Urothelium cell line (cell line): ENCODE measurements at regions not wholly inside any gene's neighbourhood (a gene's known extent, or its start where the extent isn't known, plus 50 kb on each side); places are given as distances from the start of the nearest gene placed in this dataset.

ENCODE experiments used
- DNase-seq: peaks from one replicate; pipeline ENCODE4 v3.0.0; 2011; ENCODE audit warnings: low spot score, mixed read lengths
- FAIRE-seq: peaks from 2 replicates; lab custom pipeline; 2011; peaks lifted over from hg19 to GRCh38; lab: Jason Lieb, UNC

DNA sequence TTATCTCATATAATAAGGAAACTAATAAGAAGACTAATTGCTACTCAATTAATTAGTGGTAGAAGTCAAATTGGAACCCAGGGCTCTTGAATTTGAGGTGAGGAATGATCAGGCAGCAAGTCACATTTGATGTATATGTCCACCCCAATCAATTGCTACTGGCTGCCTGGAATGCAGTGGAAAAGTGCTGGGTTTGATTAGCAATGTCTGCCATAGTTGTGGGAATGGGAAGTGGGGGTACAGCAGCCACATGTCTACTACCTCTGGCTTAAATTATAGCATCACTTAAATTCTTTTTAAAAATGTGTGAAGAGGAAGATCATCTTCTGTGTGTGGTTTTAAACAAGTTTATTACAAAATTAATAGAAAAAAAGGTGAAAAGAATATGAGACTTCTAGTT is 50.8 kb upstream of the NAV2 start:
- FAIRE-seq: no peak
- DNase-seq: no peak

DNA sequence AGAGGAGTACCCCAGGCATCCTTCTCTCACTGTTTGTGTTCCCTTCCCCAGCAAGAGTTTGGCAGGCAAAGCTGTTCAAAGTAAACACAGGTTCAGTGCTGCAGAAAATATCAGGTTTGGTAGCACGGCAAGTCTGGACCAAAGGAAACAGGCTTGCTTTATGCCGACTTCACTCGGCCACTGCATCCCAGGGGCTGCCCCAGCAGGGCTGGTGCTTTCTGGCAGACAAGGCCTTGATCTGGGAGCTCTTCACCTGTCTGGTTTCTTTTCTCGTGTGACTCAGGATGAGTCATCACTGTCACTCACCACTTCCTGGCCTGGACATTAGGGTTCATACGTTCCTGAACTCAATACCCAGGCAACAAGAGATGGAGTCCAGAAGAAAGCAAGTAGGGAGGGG is 52.6 kb upstream of the NAV2 start:
- peak; percentile 92 for DNase-seq
- FAIRE-seq: peak; percentile 13

DNA sequence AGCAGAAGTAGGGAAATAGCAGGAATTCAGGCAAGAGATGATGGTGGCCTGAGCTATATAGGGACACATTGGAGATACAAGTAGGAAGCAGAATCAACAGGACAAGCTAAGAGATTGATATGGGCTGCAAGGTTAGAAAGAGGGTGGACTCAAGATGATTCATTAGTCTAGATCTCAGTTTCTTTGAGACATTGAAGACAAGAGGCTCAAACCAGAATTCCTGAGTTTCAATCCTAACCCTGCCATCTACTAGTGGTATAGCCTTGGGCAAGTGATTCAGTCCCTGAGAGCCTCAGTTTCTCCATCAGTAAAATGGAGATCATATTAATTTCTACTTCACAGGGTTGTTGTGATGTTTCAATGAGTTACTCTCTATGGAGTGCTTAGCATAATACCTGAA is 53.1 kb upstream of the NAV2 start:
- no peak for DNase-seq

DNA sequence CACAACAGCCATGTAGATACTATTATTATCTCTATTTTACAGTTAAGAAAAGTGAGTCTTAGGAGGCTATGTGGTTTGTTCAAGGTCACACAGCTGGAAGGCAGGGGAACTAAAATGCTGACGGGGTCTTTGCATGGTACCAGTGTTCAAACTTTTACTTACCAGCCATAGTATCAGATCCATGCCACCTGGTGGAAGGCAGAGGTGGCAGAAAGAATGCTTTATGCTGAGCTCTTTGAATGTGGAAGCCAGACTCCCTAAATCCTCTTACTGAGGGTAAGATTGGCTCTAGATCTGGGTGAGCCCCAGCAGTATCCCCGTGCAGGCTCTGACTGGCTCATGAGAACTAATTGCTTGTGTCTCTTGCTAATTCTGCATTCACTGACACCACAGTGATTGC is 54.3 kb upstream of the NAV2 start:
- FAIRE-seq (no peak), DNase-seq (no peak)

More for the DNA sequence above, 53.1 kb upstream of the NAV2 start:
- FAIRE-seq: no peak

DNA sequence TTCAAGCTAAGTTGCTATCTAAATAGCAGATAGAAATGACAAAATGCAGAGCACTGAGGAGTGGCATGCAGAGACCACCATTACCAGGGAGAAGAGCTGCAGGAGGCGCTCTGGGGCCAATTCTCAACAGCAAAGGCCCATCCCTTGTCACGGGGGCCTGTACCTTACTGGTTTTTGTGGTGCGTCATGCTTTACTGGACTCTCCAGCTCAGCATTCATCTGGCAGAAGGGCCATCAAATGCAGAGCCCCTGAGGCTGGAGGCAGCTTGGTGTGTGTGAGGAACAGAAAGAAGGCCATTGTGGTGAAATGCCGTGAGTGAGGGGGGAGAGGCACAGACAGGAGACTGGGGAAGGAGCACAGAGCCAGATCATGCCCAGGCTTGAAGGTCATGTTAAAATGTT is 56.5 kb upstream of the NAV2 start:
- FAIRE-seq (no peak), DNase-seq (no peak)

DNA sequence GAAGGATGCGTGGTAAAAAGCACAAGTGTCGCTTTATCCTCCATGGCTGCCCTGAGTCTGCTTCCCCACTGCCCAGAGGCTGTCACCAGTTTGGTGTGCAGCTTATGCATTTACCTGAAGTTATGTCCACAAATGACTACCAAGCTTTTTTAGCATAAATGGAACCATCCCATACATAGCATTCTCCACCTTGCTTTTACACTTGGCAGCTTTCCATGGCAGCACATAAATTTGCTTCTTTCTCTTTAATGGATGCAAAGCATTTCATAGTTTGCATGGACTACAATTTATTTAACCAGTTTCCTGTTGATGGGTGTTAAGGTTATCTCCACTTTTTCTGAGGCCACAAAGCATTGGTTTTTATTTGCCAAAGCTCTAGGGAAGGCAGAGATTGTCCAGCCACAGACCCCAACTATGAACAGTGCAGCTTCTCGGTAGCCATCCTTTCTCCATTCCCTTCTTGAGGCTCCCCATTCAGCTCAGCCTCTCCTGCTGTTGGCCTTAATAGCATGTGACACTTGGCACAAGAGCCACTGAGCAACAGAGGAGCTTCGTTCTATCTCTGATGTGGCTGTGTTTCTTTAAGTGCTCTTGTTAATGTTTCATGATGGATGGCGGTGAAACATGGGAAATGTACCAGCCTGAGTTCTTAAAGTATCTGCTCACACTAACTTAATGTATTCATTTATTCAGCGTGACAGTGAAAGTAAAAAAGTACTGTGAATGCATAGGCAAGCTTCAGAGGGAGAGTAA is 59.8 kb upstream of the NAV2 start:
- no peak for FAIRE-seq
- no peak for DNase-seq

DNA sequence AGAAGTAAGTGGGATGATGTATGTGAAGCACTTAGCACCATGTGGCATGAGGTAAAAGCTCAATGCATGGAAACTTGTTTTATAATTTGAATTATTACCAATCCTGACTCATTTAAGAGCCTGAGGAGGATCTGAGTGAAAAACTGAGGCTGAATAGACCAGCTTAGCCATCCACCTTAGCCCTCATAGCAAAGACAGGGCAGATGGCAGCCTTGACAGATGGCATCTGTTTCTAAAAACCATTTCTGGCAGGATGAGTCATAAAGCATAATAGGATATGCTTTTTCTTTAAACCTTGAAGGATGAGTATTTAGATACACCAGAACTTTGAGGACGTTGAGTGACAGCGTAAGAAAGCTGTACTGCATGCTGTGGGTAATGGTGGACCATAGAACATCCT is 61.0 kb upstream of the NAV2 start:
- no peak for DNase-seq
- no peak for FAIRE-seq

DNA sequence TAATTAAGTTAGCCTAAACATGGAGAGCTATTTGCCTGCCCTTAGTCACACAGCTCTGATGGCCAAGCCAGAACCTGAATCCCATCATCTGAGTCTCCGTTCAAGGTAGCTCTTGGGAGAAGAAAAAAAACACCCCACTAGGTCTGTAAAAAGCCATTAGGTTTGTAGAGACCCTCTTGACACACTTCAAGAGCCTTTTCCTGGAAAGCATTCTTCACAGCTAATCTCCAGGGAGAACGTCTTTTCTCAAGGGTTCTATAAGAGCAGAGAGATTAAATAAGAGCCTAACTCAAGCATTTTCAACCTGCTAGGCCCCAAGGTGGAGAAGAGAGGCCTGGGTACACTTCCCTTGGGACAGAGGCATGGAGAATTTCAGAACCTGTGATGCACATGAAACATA is 61.6 kb upstream of the NAV2 start:
- no peak for DNase-seq
- no peak for FAIRE-seq

DNA sequence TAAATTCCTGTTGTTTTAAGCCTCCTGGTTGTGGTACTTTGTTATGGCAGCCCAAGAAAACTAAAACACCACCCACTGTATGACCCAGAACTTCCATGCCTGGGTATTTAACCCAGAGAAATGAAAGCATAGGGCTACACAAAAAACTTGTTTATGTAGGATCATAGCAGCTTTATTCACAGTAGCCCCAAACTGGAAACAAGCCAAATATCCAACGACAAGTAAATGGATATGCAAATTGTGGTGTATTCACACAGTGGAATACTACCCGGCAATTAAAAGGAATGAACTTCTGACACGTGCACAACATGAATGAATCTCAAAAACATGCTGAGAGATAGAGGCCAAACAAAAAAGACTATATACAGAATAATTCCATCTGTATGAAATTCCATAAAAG is 62.2 kb upstream of the NAV2 start:
- DNase-seq (no peak), FAIRE-seq (no peak)

DNA sequence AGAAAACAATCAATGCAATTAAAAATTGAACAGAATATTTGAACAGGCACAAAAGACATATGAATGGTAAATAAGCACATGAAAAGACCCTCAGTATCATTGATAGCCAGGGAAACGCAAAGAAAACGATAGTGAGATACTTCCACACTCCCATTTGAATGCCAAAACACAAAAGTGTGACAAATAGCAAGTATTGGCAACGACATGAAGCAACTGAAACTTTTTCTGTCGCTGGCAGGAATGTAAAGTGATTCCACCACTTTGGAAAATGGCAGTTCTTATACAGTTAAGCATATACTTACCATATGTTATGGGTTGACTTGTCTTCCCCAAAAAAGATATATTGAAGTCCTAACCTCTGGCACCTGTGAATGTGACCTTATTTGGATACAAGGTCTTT is 62.9 kb upstream of the NAV2 start:
- DNase-seq (no peak), FAIRE-seq (no peak)

DNA sequence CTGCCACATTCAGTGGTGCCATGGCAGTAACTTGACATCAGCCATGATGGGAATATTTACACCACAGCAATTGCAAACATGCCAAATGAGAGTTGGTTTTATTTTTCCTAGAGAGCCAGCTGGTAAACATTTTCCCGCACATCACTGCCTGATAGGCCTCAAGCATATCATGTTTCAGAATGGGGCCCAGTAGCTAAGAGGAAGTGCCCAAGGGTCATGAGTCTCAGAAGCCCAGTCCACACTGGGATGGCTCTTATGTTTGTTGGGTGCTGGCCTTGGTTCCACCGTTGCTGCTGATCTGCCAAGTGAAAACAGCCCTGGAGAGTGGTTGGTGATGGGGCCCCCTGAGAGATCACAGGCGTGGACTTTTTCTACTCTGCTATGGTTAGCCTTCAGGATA is 64.3 kb upstream of the NAV2 start:
- FAIRE-seq: no peak
- no peak for DNase-seq

DNA sequence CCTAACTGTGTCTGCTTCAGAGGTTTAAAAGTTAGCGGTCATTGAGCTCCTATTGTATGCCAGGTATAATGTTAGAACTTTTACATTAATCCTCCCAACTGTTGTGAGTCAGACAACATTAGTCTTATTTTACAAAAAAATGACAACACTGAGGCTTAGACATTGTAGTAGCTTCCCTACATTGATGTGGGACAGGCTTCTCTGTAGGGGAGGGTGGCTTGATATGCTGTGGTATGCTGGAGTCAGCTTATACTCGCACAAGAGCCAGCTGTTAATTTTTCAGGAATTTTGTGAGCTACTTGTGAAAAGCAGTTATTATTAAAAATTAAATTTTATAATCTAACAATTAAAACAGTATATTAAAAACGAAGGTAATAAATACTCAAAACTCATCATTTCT is 64.8 kb upstream of the NAV2 start:
- FAIRE-seq (no peak), DNase-seq (no peak)

DNA sequence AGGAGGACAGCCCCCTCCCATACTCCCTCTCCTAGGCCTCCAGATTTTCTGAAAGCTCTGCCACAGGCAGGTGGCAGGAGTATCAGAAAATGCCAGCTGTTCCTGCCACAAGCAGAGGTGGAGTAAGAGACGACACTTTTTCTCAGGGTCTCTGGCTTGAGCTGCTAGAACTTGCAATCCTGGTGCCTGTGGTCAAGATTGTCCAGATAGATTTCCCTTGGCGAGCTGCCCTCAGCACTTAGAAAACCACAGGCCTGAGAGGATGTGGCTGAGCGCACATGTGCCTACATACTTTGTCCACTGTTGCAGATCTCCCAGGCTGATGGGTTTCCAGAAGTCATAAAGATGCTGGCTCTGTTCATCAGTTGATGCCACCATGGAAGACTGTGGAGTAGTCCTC is 65.7 kb upstream of the NAV2 start:
- FAIRE-seq (no peak), DNase-seq (no peak)

DNA sequence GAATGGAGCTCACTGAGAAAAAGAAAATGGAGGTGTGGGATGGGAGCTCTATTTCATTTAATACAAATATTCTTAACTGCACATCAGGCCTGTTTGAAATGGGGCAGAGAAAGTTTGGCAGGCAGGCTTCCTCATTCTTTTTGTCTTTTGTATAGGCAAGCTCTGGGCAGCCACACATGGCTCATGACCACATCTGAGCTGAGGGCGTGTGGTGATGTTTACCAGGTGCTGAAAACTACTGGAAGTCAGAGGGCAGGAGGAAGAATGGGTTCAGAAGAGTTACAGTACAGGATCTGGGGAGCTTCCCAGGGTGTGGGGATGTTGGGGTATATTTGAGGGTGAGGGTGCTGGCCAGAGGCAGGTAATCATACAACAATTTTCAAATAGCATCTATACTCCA is 66.3 kb upstream of the NAV2 start:
- no peak for FAIRE-seq
- DNase-seq: no peak

DNA sequence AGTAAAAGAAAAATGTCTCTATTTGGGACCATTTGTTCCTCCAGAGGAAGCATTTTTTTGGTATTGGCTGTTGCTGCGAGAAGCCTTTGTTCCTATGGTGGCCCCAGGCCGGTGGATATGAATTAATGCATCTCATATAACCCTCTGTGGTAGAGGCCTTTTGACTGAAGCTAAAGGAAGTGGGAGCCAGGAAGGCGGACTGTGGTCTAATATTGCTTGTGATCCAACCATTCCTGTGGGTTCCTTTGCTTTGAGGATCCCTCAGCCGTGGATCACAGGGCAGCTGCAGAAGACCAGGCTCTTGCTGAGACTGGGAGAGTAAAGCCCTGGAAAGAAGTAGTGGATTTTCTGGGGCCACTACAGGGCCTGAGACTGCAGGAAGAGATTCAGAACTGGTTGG is 68.3 kb upstream of the NAV2 start:
- FAIRE-seq (no peak), DNase-seq (no peak)

DNA sequence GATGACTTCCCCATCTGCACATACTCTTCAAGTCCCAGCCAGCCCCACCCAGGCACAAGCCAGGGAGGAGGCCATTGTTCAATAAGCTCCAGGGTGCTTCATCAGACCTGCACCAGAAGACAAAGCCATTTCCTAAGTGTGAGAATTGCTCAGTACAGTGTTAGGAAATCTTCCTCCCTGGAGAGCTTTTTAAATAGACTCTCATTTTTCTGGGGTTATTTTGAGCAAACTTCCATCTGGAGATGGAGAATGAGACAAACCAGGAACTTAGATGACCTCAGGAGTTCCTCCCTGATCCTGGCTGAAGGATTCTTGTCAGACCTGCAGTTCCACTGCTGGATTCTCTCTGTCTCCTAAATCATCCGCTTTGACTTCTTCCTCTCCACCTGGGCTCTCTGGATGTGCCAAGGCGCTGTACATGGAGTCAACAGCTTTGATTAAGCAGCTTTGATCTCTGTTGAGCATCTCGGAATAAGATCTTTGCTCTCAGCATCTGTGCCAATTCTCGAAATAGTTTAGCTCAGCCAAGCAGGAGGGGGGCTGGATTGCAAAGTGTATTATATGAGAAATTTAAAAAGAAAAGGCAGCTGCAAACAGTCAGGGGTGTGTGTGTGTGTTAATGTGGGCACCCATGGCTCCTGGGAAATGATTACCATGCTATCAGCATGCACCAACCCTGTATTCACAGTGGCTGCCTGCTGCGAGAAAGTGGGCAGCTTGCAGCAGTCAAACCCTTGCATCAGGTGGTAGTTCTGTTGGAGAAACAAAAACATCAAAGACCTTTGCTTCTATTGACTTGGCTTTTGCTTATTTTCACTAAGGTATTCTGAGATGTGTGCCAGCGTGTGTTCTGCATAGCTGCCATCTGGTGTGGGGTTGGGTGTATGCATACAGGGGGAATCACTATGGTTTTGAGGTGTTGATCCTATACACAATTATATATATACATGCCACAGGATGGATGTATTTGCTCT is 70.2 kb upstream of the NAV2 start:
- FAIRE-seq (no peak), DNase-seq (no peak)

DNA sequence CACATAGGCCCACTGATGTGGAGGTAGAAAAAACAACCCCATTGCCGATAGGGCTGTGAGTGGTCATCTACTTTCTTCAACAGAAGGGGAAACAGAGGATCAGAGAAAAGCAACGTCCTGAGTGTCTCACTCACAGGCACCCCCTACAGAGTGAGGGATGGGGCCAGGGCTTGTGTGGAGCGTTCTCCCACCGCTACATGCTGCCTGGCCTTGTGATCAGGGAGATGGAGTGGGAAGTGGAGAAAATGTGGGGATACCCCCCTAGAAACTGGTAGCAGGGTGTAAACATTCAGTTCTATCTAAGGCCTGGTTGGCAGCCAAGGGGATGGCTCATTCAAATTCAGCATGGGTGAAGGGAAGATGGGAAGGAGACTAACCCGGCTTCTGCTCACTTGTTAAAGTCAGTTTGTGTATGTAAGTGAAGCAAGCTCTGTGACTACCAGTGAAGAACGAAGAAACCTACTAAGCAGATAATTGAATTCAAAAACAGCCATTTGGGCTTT is 73.0 kb upstream of the NAV2 start:
- no peak for FAIRE-seq
- DNase-seq: no peak

DNA sequence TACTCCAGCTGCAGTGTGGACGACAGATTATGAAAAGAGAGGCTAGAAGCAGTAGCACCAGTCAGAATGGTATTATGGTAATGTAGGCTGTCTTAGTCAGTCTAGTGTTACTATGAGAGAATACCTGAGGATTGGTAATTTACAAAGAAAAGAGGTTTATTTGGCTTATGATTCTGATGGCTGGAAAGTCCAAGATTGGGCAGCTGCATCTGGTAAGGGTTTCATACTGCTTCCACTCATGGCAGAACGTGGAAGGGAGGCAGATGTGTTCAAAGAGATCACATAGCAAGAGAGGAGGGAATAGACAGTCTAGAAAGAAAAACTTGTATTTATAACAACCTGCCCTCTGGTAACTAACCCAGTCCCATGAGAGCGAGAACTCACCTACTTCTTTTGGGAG is 77.3 kb upstream of the NAV2 start:
- DNase-seq (no peak), FAIRE-seq (no peak)

DNA sequence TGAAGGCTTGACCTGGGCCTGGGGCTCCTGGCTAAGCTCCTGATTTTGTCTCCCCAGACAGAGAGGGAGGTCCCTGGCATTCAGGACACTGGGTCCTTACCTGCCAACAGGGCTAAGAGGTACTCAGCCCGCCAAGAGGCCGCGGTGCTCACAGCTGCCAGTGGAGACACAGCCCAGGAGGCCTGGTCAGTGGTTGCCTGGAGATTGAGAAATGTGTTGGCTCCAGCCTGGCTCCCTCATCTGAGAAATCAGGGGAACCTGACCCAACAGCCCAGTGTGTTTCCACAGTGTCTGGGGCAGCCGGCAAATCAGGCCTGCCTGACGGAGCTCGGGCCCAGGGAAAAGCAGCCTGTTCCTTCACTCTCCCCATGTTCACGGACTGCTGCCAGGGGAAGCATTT is 79.4 kb upstream of the NAV2 start:
- FAIRE-seq: no peak
- no peak for DNase-seq

DNA sequence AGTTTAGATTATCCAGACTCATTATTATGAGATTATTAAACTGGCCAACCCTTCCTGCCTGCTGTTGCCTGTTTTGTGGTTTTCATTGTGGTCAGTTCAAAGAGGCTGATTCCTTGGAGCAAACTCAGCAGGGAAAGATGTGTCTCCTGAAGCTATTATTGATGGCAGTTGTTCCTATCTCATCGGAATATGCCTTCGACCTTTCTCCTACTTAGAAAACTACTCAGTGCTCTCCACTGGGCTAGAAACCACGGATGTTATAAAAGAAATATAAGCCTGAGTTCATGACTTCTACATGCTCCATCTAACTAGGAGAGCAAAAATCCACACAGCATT is 80.2 kb upstream of the NAV2 start:
- DNase-seq: peak; percentile 16
- no peak for FAIRE-seq

DNA sequence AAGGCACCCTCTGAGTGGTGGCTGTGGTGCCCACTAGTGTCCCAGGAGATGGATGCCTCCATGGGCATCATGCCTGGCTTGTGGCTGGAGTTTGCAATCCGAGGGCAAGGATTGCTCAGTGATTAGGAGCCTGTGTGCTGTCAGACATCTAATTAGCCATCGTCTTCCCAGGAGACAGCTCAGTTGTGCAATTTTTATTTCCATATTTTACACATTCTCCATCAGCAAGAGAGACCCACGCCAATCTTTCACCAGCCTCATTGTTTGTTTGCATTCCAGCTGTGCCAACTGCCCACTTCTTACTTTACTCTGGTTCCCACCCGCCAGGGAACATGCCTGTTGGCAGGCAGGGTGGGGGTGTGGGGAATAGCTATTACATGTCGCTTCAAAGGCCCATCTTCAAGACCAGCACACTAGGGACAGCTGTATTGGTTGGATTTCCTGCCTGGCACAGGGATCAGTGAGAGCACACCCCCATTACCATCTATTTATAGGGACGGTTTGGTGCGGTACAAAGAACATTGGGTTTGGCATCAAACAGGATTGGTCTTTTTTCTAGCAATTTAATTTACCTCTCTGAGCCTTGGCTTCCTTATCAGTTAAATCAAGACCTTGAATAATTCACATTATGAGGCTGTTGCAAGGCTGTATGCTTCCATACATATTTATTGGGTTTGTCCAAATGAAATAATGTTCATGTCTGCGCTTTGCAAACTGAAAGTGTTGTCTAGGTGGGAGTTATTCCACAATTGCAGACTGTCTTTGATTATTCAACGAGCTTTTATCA is 80.7 kb upstream of the NAV2 start:
- FAIRE-seq: no peak
- DNase-seq: no peak
